GM23338 (cell line): ENCODE measurements at regions not wholly inside any gene's neighbourhood (a gene's known extent, or its start where the extent isn't known, plus 50 kb on each side); places are given as distances from the start of the nearest gene placed in this dataset.

Experiments used
- ATAC-seq: fragments of 200-7000 bp; cut with Tn5 transposase; 3 replicates; pipeline ENCODE4 v1.9.1; 2020
- DNase-seq: peaks from one replicate; pipeline ENCODE4 v3.0.0-alpha.2; 2015; ENCODE audit warnings: low spot score
- H2AFZ ChIP-seq: fragments of 200-600 bp; sonication (generic); 2 replicates; pipeline ENCODE4 v1.8.0; 2016; ENCODE audit warnings: antibody characterized with exemption, mild to moderate bottlenecking, moderate library complexity
- H3F3A ChIP-seq: fragments of 200-600 bp; sonication (generic); replicated peaks from 2 replicates; pipeline ENCODE4 v1.8.0; 2017; ENCODE audit warnings: antibody characterized with exemption, mixed run types, low read depth
- H3K27ac ChIP-seq: fragments of 200-600 bp; sonication (generic); 2 replicates; pipeline ENCODE4 v1.6.1; 2016; ENCODE audit warnings: low read depth
- H3K27me3 ChIP-seq: fragments of 200-600 bp; sonication (generic); 2 replicates; pipeline ENCODE4 v1.8.0; 2016; ENCODE audit warnings: mild to moderate bottlenecking, mixed run types, moderate library complexity; ENCODE audit not compliant: insufficient read depth
- H3K36me3 ChIP-seq: fragments of 200-600 bp; sonication (generic); 2 replicates; pipeline ENCODE4 v1.8.0; 2016; ENCODE audit warnings: mild to moderate bottlenecking; ENCODE audit not compliant: insufficient read depth
- H3K4me1 ChIP-seq: fragments of 200-600 bp; sonication (generic); 2 replicates; pipeline ENCODE4 v1.8.0; 2016; ENCODE audit warnings: mild to moderate bottlenecking, moderate library complexity; ENCODE audit not compliant: insufficient read depth
- H3K4me2 ChIP-seq: fragments of 200-600 bp; sonication (generic); 2 replicates; pipeline ENCODE4 v1.7.1; 2017; ENCODE audit warnings: mixed run types
- H3K4me3 ChIP-seq: fragments of 200-600 bp; sonication (generic); 2 replicates; pipeline ENCODE4 v1.6.1; 2016; ENCODE audit warnings: mixed run types
- H3K79me2 ChIP-seq: fragments of 200-600 bp; sonication (generic); replicated peaks from 2 replicates; pipeline ENCODE4 v1.8.0; 2017; ENCODE audit warnings: mild to moderate bottlenecking; ENCODE audit not compliant: insufficient read depth
- H3K9me2 ChIP-seq: fragments of 200-600 bp; sonication (generic); 2 replicates; pipeline ENCODE4 v1.8.0; 2017; ENCODE audit not compliant: insufficient read depth
- H4K20me1 ChIP-seq: fragments of 200-600 bp; sonication (generic); replicated peaks from 2 replicates; pipeline ENCODE4 v1.8.0; 2017; ENCODE audit warnings: mild to moderate bottlenecking; ENCODE audit not compliant: insufficient read depth
- H3K27ac Mint-ChIP-seq: 2 replicates; pipeline ENCODE4 v1.8.0; 2020; ENCODE audit warnings: inconsistent platforms, mild to moderate bottlenecking, moderate library complexity, mixed read lengths
- H3K27me3 Mint-ChIP-seq: 3 replicates; pipeline ENCODE4 v1.8.0; 2022; ENCODE audit warnings: low read depth, mild to moderate bottlenecking, moderate library complexity, mixed read lengths, inconsistent platforms; ENCODE audit not compliant: insufficient read depth, poor library complexity
- H3K36me3 Mint-ChIP-seq: 3 replicates; pipeline ENCODE4 v1.8.0; 2021; ENCODE audit warnings: low read depth, mild to moderate bottlenecking, inconsistent platforms, moderate library complexity, mixed read lengths
- H3K4me1 Mint-ChIP-seq: 3 replicates; pipeline ENCODE4 v1.8.0; 2020; ENCODE audit warnings: mild to moderate bottlenecking, inconsistent platforms, mixed read lengths
- H3K4me3 Mint-ChIP-seq: 3 replicates; pipeline ENCODE4 v1.8.0; 2021; ENCODE audit warnings: moderate library complexity, mild to moderate bottlenecking, inconsistent platforms, mixed read lengths
- H3K9me3 Mint-ChIP-seq: 3 replicates; pipeline ENCODE4 v1.8.0; 2020; ENCODE audit warnings: moderate library complexity, mild to moderate bottlenecking, inconsistent platforms, mixed read lengths
- CREB1 ChIP-seq: fragments of 250-450 bp; sonication (Bioruptor Pico); IDR thresholded peaks from 2 replicates; pipeline ENCODE4 v1.5.0; 2020; ENCODE audit warnings: low read depth, mild to moderate bottlenecking, moderate library complexity
- CTCF ChIP-seq, 2 experiments: fragments of 200-600 bp in 1 of 2; sonication (generic) in 1 of 2; conservative IDR thresholded peaks; 2 replicates each; pipeline versions ENCODE4 v1.5.1 to v1.6.1; 2016 to 2017; ENCODE audit warnings: antibody characterized with exemption in 2 of 2, low read depth in 2 of 2, mild to moderate bottlenecking in 2 of 2, moderate library complexity in 1 of 2
- ETS1 ChIP-seq: IDR thresholded peaks from 2 replicates; pipeline ENCODE4 v1.6.1; 2016; ENCODE audit warnings: antibody characterized with exemption
- EZH2 ChIP-seq: fragments of 200-600 bp; sonication (generic); IDR thresholded peaks from one replicate; pipeline ENCODE4 v1.8.0; 2017; ENCODE audit warnings: antibody characterized with exemption, mild to moderate bottlenecking, low read depth; ENCODE audit not compliant: unreplicated experiment
- EZH2phosphoT487 ChIP-seq: fragments of 200-600 bp; sonication (generic); IDR thresholded peaks from one replicate; pipeline ENCODE4 v1.8.1; 2018; ENCODE audit warnings: antibody characterized with exemption; ENCODE audit not compliant: unreplicated experiment
- JUNB ChIP-seq: IDR thresholded peaks from one replicate; pipeline ENCODE4 v1.6.1; 2016; ENCODE audit warnings: antibody characterized with exemption; ENCODE audit not compliant: unreplicated experiment
- NANOG ChIP-seq: IDR thresholded peaks from 2 replicates; pipeline ENCODE4 v1.6.1; 2016; ENCODE audit warnings: antibody characterized with exemption, borderline replicate concordance
- POLR2AphosphoS5 ChIP-seq: IDR thresholded peaks from 2 replicates; pipeline ENCODE4 v1.6.1; 2016; ENCODE audit warnings: antibody characterized with exemption, low read depth
- REST ChIP-seq: IDR thresholded peaks from one replicate; pipeline ENCODE4 v1.6.1; 2018; ENCODE audit warnings: antibody characterized with exemption; ENCODE audit not compliant: unreplicated experiment
- STAT1 ChIP-seq: IDR thresholded peaks from one replicate; pipeline ENCODE4 v1.6.1; 2016; ENCODE audit warnings: antibody characterized with exemption; ENCODE audit not compliant: unreplicated experiment
- ZNF114 ChIP-seq: fragments of 250-450 bp; sonication (Bioruptor Pico); IDR thresholded peaks from 2 replicates; pipeline ENCODE4 v1.5.0; 2020; ENCODE audit warnings: mild to moderate bottlenecking, moderate library complexity
- ZNF331 ChIP-seq: fragments of 250-450 bp; sonication (Bioruptor Pico); IDR thresholded peaks from 2 replicates; pipeline ENCODE4 v1.5.0; 2020; ENCODE audit warnings: low read depth, mild to moderate bottlenecking, moderate library complexity
- TF ChIP-seq, protein P1 (sequence below): fragments of 250-450 bp; sonication (Bioruptor Pico); IDR thresholded peaks from 2 replicates; pipeline ENCODE4 v1.5.0; 2020; ENCODE audit warnings: mild to moderate bottlenecking, moderate library complexity

GRCh38 chr5:67413721-67414120, 217.1 kb upstream of the CD180 start:
- Histone ChIP-seq H3K79me2 (no peaks in the 10 kb centered on the region), H3K4me2 (no peak overlapping the region), H3K4me1 (peaks cover 34% of the 10 kb centered on the region), H2AFZ (no peak overlapping the region), H3F3A (no peaks in the 10 kb centered on the region), H3K27me3 (no peaks in the 10 kb centered on the region), H3K27ac (no peak overlapping the region), H3K9me2 (peaks cover 5% of the 10 kb centered on the region), H3K4me3 (no peak overlapping the region), H4K20me1 (no peaks in the 10 kb centered on the region), H3K36me3 (no peaks in the 10 kb centered on the region)
- ATAC-seq (no peak), DNase-seq (no peak)
- Mint-ChIP-seq H3K9me3 (no peaks in the 10 kb centered on the region; the same call in 2 of the 3 replicates), H3K36me3 (peaks cover 3% of the 10 kb centered on the region; the same call in 1 of the 3 replicates), H3K27ac (no peak overlapping the region), H3K4me1 (peaks cover 36% of the 10 kb centered on the region), H3K4me3 (no peak overlapping the region), H3K27me3 (peaks cover 2% of the 10 kb centered on the region)
- TF ChIP-seq ZNF331 (CRISPR knock-in tag) (no peak), STAT1 (no peak), EZH2phosphoT487 (no peak), EZH2 (no peak), REST (no peak), ZNF114 (CRISPR knock-in tag) (no peak), POLR2AphosphoS5 (no peak), CTCF (conservative IDR thresholded peaks at IDR 0.05; ENCODE audit: low read depth in 2 of 2) (no peak), NANOG (no peak), JUNB (no peak), CREB1 (CRISPR knock-in tag) (no peak), ETS1 (no peak)
- TF ChIP-seq, protein P1, sequence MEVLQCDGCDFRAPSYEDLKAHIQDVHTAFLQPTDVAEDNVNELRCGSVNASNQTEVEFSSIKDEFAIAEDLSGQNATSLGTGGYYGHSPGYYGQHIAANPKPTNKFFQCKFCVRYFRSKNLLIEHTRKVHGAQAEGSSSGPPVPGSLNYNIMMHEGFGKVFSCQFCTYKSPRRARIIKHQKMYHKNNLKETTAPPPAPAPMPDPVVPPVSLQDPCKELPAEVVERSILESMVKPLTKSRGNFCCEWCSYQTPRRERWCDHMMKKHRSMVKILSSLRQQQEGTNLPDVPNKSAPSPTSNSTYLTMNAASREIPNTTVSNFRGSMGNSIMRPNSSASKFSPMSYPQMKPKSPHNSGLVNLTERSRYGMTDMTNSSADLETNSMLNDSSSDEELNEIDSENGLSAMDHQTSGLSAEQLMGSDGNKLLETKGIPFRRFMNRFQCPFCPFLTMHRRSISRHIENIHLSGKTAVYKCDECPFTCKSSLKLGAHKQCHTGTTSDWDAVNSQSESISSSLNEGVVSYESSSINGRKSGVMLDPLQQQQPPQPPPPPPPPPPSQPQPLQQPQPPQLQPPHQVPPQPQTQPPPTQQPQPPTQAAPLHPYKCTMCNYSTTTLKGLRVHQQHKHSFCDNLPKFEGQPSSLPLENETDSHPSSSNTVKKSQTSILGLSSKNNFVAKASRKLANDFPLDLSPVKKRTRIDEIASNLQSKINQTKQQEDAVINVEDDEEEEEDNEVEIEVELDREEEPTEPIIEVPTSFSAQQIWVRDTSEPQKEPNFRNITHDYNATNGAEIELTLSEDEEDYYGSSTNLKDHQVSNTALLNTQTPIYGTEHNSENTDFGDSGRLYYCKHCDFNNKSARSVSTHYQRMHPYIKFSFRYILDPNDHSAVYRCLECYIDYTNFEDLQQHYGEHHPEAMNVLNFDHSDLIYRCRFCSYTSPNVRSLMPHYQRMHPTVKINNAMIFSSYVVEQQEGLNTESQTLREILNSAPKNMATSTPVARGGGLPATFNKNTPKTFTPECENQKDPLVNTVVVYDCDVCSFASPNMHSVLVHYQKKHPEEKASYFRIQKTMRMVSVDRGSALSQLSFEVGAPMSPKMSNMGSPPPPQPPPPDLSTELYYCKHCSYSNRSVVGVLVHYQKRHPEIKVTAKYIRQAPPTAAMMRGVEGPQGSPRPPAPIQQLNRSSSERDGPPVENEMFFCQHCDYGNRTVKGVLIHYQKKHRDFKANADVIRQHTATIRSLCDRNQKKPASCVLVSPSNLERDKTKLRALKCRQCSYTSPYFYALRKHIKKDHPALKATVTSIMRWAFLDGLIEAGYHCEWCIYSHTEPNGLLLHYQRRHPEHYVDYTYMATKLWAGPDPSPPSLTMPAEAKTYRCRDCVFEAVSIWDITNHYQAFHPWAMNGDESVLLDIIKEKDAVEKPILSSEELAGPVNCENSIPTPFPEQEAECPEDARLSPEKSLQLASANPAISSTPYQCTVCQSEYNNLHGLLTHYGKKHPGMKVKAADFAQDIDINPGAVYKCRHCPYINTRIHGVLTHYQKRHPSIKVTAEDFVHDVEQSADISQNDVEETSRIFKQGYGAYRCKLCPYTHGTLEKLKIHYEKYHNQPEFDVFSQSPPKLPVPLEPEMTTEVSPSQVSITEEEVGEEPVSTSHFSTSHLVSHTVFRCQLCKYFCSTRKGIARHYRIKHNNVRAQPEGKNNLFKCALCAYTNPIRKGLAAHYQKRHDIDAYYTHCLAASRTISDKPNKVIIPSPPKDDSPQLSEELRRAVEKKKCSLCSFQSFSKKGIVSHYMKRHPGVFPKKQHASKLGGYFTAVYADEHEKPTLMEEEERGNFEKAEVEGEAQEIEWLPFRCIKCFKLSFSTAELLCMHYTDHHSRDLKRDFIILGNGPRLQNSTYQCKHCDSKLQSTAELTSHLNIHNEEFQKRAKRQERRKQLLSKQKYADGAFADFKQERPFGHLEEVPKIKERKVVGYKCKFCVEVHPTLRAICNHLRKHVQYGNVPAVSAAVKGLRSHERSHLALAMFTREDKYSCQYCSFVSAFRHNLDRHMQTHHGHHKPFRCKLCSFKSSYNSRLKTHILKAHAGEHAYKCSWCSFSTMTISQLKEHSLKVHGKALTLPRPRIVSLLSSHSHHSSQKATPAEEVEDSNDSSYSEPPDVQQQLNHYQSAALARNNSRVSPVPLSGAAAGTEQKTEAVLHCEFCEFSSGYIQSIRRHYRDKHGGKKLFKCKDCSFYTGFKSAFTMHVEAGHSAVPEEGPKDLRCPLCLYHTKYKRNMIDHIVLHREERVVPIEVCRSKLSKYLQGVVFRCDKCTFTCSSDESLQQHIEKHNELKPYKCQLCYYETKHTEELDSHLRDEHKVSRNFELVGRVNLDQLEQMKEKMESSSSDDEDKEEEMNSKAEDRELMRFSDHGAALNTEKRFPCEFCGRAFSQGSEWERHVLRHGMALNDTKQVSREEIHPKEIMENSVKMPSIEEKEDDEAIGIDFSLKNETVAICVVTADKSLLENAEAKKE (CRISPR knock-in tag): no peak
